ENCODE measurements at regions not wholly inside any gene's neighbourhood (a gene's known extent, or its start where the extent isn't known, plus 50 kb on each side); places are given as distances from the start of the nearest gene placed in this dataset.
A peak's percentile ranks its signal among the peaks of the same experiment; 100 is the strongest.

GRCh38 chr3:67739851-67740250 is 85.4 kb upstream of the SUCLG2 start:
- in situ Hi-C loops (cut with HindIII; ENCODE audit: low pct_unique_long_range_greater_than_20kb, low sequenced_read_pairs) = no loop called here
- no peak for DNase-seq (ENCODE audit: low read depth, low spot score)

- no peak for DNase-seq (ENCODE audit: low read depth, low spot score)
- in situ Hi-C loops (cut with HindIII; ENCODE audit: low pct_unique_long_range_greater_than_20kb, low sequenced_read_pairs) = no loop called here
These were observed 83.8 kb upstream of the SUCLG2 start for GRCh38 chr3:67737906-67738865.

DNA sequence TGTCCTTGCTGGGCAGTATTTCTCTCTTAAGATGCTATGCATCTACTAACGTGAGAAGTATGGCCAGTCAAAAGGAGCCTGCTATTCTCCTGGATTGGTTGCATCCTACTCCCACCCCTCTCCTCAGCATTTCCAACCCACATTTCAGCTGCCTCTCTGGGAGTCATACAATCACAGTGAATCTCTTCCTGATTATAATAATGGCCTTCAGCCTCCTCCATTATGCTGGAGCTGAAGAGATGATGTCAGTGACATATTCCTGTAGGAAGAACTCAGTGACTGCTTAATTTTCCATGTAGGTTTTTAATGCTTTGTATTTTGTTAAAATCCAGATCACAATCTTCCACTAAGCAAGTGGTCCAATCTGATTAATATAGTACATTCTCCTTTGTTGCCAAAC is 82.7 kb upstream of the SUCLG2 start:
- in situ Hi-C loops (cut with HindIII; ENCODE audit: low pct_unique_long_range_greater_than_20kb, low sequenced_read_pairs) = no loop called here
- DNase-seq (ENCODE audit: low read depth, low spot score) = no peak

DNA sequence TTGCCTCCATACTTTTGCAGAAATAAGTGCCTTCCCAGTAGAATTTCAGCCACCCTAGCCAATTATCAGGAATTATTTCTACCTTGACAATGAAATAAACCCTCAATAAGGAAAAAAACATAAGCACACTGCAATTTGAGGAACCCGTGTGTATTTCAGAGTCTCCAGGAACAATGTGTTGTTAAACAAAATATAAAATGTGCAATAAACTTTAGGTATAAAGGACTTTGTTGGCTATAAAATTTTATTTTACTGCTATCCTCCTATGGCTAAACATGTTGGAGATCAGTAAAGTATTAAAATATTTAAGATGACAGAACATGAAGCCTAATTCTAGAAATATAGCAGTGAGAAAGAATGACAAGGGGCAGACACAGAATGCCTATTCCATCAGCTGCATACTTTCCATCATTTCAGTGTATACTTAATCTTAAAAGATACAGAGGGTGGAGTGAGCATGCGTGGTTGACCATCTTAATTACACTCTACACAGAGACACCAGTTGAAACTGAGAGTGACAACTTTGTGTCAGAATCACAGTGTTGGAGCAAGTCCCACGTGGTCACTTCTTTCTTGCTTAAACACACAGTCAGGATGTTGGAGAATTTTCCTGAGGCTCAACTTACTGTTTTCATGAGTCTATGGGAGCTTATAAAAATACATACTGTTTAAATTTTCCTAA is 79.0 kb upstream of the SUCLG2 start:
- in situ Hi-C loops (cut with HindIII; ENCODE audit: low pct_unique_long_range_greater_than_20kb, low sequenced_read_pairs) = no loop called here
- DNase-seq (ENCODE audit: low read depth, low spot score) = no peak

GRCh38 chr3:67724434-67724833 is 70.0 kb upstream of the SUCLG2 start:
- DNase-seq (ENCODE audit: low read depth, low spot score) = no peak
- in situ Hi-C loops (cut with HindIII; ENCODE audit: low pct_unique_long_range_greater_than_20kb, low sequenced_read_pairs) = no loop called here

DNA sequence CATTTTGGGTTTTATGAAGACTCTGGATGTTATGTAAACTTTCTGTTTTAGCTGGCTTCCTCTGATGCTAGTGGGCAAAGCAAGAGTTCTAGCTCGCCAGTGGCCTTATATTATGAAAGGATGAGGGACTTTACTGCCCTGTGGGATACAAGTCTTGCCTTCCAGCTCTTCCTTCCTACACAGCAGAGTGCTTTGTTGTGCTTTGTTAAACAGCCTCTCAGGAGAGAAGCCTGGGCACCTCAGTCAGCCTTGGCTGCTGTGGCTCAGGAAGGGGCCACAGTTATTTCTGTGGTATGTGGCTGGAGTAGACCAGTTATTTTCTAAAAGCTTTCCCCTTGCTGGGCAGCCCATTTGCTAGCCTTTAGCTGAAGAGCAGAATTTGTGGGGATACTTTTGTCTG is 69.5 kb upstream of the SUCLG2 start:
- in situ Hi-C loops (cut with HindIII; ENCODE audit: low pct_unique_long_range_greater_than_20kb, low sequenced_read_pairs) = no loop called here
- DNase-seq (ENCODE audit: low read depth, low spot score) = peak; percentile 7

DNA sequence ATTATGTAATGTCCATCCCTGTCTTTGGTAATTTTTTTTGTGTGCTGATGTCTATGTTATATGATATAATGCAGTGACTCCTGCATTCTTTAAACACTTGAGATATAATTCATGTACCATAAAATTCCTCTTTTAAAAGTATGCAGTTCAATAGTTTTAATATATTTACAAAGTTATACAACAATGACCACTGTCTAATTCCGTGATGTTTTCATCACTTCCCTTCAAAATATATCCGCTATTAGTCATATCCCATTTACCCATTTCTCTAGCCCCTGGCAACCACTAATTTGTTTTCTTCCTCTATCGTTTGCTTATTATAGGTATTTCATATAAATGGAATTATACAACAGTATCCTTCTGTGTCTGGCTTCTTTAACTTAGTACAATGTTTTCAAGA is 64.9 kb upstream of the SUCLG2 start:
- no peak for DNase-seq (ENCODE audit: low read depth, low spot score)

DNA sequence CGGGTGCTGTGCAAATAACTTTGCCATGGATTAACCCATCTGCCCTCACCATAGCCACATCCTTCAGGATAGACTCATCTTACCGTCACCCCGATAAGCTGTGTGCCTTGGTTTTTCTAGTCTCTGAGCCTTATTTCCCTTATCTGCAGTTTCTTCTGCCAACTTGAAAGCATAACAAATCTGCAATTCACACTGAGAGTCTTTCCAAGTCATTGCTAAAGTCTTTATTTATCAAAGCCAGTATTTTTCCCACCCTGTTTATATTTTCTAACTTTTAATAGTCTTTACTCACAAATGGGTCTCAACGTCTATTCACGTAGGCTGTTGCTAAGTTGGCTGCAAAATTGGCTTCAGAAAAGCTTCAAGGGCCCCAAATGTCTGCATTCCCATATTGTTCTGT is 61.6 kb upstream of the SUCLG2 start:
- no peak for DNase-seq (ENCODE audit: low read depth, low spot score)
- in situ Hi-C loops (cut with HindIII; ENCODE audit: low pct_unique_long_range_greater_than_20kb, low sequenced_read_pairs) = no loop called here

More for the DNA sequence above, 64.9 kb upstream of the SUCLG2 start:
- in situ Hi-C loops (cut with HindIII; ENCODE audit: low pct_unique_long_range_greater_than_20kb, low sequenced_read_pairs) = no loop called here

DNA sequence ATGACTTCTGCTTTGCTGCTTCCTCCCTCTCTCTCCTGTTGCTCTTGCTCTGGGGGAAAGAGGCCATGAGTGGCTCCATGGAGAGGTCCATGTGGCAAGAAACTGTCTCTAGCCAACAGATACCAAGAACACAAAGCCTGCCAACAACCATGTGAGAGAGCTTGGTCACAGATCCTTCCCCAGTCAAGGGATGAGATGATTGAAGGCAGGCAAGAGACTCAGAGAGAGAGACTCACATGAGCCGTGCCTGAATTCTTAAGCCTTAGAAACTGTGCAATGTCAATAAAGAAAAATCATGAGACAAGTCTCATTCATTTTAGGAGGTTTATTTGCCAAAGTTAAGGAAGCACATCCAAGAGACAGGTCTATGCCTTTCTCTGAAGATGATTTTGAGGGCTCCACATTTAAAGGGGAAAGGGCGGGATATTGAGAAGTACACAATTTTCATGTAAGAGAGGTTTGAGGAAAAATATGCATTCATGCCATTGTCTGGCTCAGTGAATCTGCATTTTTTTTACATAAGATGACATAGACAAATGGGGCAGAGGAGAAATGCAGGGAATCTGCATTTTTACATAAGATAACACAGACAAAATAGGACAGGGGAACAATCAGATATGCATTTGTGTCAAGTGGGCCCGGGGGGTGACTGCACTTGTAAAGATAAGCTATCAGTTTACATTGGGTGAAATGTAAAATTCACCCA is 59.5 kb upstream of the SUCLG2 start:
- peak; percentile 13 for DNase-seq (ENCODE audit: low read depth, low spot score)
- in situ Hi-C loops (cut with HindIII; ENCODE audit: low pct_unique_long_range_greater_than_20kb, low sequenced_read_pairs) = no loop called here

DNA sequence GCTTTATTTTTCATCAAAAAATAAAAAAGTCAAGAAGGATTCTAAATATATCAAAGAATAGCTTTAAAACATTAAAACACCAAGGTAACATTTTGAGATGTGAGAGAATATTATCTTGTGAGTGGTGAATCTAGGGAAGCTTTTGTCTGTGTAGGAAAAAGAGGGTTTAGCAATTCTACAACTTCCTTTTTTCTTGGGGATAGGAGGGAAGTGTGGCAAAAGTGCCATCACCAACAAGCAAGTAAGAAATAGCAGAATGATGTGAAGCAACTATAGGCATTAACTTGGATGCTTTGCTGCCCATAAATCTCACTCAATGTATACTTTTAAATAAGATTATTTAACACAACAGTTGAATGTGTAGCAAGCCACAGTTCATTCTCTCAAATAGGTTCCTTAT is 57.8 kb upstream of the SUCLG2 start:
- no peak for DNase-seq (ENCODE audit: low read depth, low spot score)
- in situ Hi-C loops (cut with HindIII; ENCODE audit: low pct_unique_long_range_greater_than_20kb, low sequenced_read_pairs) = no loop called here

- in situ Hi-C loops (cut with HindIII; ENCODE audit: low pct_unique_long_range_greater_than_20kb, low sequenced_read_pairs) = no loop called here
- no peak for DNase-seq (ENCODE audit: low read depth, low spot score)
These were observed 56.0 kb upstream of the SUCLG2 start for GRCh38 chr3:67710396-67710795.

GRCh38 chr3:67706934-67707333 is 52.5 kb upstream of the SUCLG2 start:
- in situ Hi-C loops (cut with HindIII; ENCODE audit: low pct_unique_long_range_greater_than_20kb, low sequenced_read_pairs) = no loop called here

DNA sequence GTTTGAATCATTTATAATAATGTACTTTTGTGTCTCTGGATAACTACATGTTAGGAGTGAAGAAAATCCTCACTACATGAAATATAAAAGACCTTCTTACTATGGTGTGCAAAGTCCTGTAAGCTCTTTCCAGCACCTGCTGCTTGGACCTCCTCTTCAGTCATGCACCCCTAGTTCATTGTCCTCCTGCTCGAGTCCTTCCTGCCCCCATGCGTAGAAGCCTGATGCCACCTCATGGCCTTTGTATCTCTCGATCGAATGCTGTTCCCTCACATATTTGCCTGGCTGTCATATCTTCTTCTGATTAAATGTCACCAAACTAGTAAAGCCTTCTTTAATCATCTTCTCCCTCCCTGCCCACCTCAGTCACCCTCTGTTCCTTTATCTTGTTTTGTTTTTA is 49.9 kb upstream of the SUCLG2 start:
- in situ Hi-C loops (cut with HindIII; ENCODE audit: low pct_unique_long_range_greater_than_20kb, low sequenced_read_pairs) = no loop called here
- DNase-seq (ENCODE audit: low read depth, low spot score) = no peak

More at GRCh38 chr3:67706934-67707333, 52.5 kb upstream of the SUCLG2 start:
- DNase-seq (ENCODE audit: low read depth, low spot score) = no peak

Small RNA genes in the stretch of these regions (small RNA-seq; reads per million reads assigned to genes)
- 0 reads per million in 2 experiments for gene AC107626.1
